Astrocyte (in vitro differentiated cells and primary cell): ENCODE measurements at regions not wholly inside any gene's neighbourhood (a gene's known extent, or its start where the extent isn't known, plus 50 kb on each side); places are given as distances from the start of the nearest gene placed in this dataset.
A peak's percentile ranks its signal among the peaks of the same experiment; 100 is the strongest.

Source experiments
- DNase-seq: peaks from one replicate; pipeline ENCODE4 v3.0.0-alpha.2; 2010; ENCODE audit warnings: low read depth
- FAIRE-seq: peaks from 2 replicates; lab custom pipeline; 2011; peaks lifted over from hg19 to GRCh38; lab: Jason Lieb, UNC
- H2AFZ ChIP-seq: 2 replicates; pipeline ENCODE4 v1.6.0; 2012; ENCODE audit warnings: low read depth, low read length, inconsistent platforms
- H3K27ac ChIP-seq: 2 replicates; pipeline ENCODE4 v1.5.1; 2011; ENCODE audit warnings: low read depth, low read length, inconsistent platforms
- H3K27me3 ChIP-seq: 2 replicates; pipeline ENCODE4 v1.6.0; 2011; ENCODE audit warnings: low read length, inconsistent platforms; ENCODE audit not compliant: insufficient read depth
- H3K36me3 ChIP-seq: 2 replicates; pipeline ENCODE4 v1.5.1; 2011; ENCODE audit warnings: low read length, inconsistent platforms; ENCODE audit not compliant: insufficient read depth
- H3K4me1 ChIP-seq: 2 replicates; pipeline ENCODE4 v1.5.1; 2011; ENCODE audit warnings: low read length, inconsistent platforms; ENCODE audit not compliant: insufficient read depth
- H3K4me2 ChIP-seq: 2 replicates; pipeline ENCODE4 v1.6.0; 2012; ENCODE audit warnings: low read length, inconsistent platforms
- H3K4me3 ChIP-seq: 2 replicates; pipeline ENCODE4 v1.5.1; 2011; ENCODE audit warnings: low read depth, mild to moderate bottlenecking, low read length, inconsistent platforms; ENCODE audit not compliant: insufficient read depth
- H3K79me2 ChIP-seq: 2 replicates; pipeline ENCODE4 v1.6.0; 2012; ENCODE audit warnings: mild to moderate bottlenecking, low read length, inconsistent platforms; ENCODE audit not compliant: insufficient read depth
- H3K9ac ChIP-seq: 2 replicates; pipeline ENCODE4 v1.6.0; 2012; ENCODE audit warnings: mild to moderate bottlenecking, low read length, inconsistent platforms
- H3K9me3 ChIP-seq: 2 replicates; pipeline ENCODE4 v1.5.1; 2012; ENCODE audit warnings: low read depth, mild to moderate bottlenecking, low read length, inconsistent platforms; ENCODE audit not compliant: insufficient read depth
- H4K20me1 ChIP-seq: 2 replicates; pipeline ENCODE4 v1.6.0; 2012; ENCODE audit warnings: low read length, inconsistent platforms; ENCODE audit not compliant: insufficient read depth
- H3K27ac Mint-ChIP-seq: one replicate; pipeline ENCODE4 v1.8.0; 2021; ENCODE audit warnings: mild to moderate bottlenecking, mixed read lengths; ENCODE audit not compliant: unreplicated experiment
- H3K27me3 Mint-ChIP-seq: one replicate; pipeline ENCODE4 v1.8.0; 2021; ENCODE audit warnings: low read depth, mixed read lengths; ENCODE audit not compliant: unreplicated experiment
- H3K36me3 Mint-ChIP-seq: one replicate; pipeline ENCODE4 v1.8.0; 2021; ENCODE audit warnings: low read depth, mixed read lengths; ENCODE audit not compliant: unreplicated experiment
- H3K4me1 Mint-ChIP-seq: one replicate; pipeline ENCODE4 v1.8.0; 2021; ENCODE audit warnings: low read depth, mixed read lengths; ENCODE audit not compliant: unreplicated experiment
- H3K4me3 Mint-ChIP-seq: one replicate; pipeline ENCODE4 v1.8.0; 2021; ENCODE audit warnings: mild to moderate bottlenecking, moderate library complexity, mixed read lengths; ENCODE audit not compliant: unreplicated experiment
- H3K9me3 Mint-ChIP-seq: one replicate; pipeline ENCODE4 v1.8.0; 2021; ENCODE audit warnings: mild to moderate bottlenecking, mixed read lengths; ENCODE audit not compliant: unreplicated experiment
- EZH2 ChIP-seq: IDR thresholded peaks from 2 replicates; pipeline ENCODE4 v1.6.1; 2012; ENCODE audit warnings: mild to moderate bottlenecking, low read length, inconsistent platforms; ENCODE audit not compliant: insufficient read depth
- TF ChIP-seq, protein P1 (sequence below): IDR thresholded peaks from 2 replicates; pipeline ENCODE4 v1.5.1; 2011; ENCODE audit warnings: low read depth, mild to moderate bottlenecking, inconsistent platforms, low read length, moderate library complexity; ENCODE audit not compliant: insufficient read depth

DNA sequence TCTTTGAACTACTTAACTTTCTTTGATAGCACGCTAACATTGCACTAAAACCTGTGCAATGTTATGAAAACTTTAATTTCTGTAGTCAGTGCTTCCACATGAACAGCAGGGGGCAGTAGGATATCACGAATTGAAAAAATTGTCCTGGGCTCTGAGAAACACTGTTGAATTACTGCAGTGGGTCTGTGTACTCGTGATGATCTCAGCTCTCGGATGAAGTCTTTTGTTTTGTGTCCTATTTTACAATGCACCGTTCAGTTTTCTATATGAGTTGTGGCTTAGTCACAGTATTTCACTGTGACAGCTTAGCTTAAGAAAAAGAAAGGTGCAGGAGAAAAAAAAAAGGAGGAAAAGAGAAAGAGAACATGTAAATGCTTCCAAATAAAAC lies 141.3 kb upstream of the CCDC54 start:
- FAIRE-seq (peak; percentile 97), DNase-seq (peak; percentile 66)
- Histone ChIP-seq H3K36me3 (no peaks in the 10 kb centered on the region), H3K27ac (peak overlapping the region; percentile 3), H3K4me2 (peak overlapping the region; percentile 84), H3K4me1 (no peaks in the 10 kb centered on the region), H3K79me2 (peaks cover 5% of the 10 kb centered on the region), H3K4me3 (peak overlapping the region; percentile 65), H2AFZ (peak overlapping the region; percentile 88), H4K20me1 (no peaks in the 10 kb centered on the region), H3K9me3 (no peaks in the 10 kb centered on the region), H3K27me3 (no peaks in the 10 kb centered on the region), H3K9ac (peak overlapping the region; percentile 81)
- H3K27me3 Mint-ChIP-seq: no peaks in the 10 kb centered on the region
- peak overlapping the region; percentile 52 for H3K4me3 Mint-ChIP-seq
- peaks cover 6% of the 10 kb centered on the region for H3K4me1 Mint-ChIP-seq
- TF ChIP-seq, protein P1, sequence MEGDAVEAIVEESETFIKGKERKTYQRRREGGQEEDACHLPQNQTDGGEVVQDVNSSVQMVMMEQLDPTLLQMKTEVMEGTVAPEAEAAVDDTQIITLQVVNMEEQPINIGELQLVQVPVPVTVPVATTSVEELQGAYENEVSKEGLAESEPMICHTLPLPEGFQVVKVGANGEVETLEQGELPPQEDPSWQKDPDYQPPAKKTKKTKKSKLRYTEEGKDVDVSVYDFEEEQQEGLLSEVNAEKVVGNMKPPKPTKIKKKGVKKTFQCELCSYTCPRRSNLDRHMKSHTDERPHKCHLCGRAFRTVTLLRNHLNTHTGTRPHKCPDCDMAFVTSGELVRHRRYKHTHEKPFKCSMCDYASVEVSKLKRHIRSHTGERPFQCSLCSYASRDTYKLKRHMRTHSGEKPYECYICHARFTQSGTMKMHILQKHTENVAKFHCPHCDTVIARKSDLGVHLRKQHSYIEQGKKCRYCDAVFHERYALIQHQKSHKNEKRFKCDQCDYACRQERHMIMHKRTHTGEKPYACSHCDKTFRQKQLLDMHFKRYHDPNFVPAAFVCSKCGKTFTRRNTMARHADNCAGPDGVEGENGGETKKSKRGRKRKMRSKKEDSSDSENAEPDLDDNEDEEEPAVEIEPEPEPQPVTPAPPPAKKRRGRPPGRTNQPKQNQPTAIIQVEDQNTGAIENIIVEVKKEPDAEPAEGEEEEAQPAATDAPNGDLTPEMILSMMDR: peak; percentile 98
- TF ChIP-seq EZH2: no peak
- no peaks in the 10 kb centered on the region for H3K36me3 Mint-ChIP-seq
- H3K27ac Mint-ChIP-seq: peak overlapping the region; percentile 66
- no peaks in the 10 kb centered on the region for H3K9me3 Mint-ChIP-seq

DNA sequence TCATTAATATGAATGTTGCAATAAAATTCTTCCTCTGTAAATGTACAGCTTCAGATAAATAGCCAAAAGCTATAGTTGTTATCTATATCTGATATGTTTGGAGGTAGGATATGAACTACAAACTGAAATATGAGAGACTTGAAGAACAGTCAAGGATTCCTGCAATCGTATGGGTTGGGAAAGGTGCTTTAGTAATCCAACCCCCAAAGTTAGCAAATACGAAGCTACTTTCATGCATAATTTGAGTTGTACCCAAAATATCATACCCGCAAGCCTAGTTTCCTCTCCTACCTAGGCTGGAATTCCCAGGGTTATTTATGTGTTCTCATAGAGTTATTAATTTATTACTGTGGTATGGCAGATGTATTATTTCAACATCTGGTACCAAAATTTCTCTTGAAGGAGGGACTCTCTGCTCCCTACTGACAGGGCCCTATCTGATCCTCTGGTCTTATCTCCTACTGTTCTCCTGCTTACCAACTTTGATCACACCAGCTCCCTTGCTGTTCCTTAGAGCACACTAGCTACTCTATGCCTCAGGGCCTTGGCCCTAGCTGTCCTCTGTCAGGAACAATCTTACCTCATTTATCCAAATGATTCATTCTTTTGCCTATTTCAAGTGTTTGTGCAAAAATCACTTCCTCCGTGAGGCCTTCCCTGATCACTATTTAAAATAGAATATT lies 140.4 kb upstream of the CCDC54 start:
- no peak overlapping the region for H3K4me2 ChIP-seq
- no peaks in the 10 kb centered on the region for H3K27me3 ChIP-seq

More for the DNA sequence above, 140.4 kb upstream of the CCDC54 start:
- no peaks in the 10 kb centered on the region for H3K27me3 Mint-ChIP-seq
- DNase-seq (no peak), FAIRE-seq (no peak)
- peak overlapping the region; percentile 9 for H2AFZ ChIP-seq
- no peaks in the 10 kb centered on the region for H3K36me3 ChIP-seq
- no peaks in the 10 kb centered on the region for H3K36me3 Mint-ChIP-seq
- H3K79me2 ChIP-seq: peaks cover 13% of the 10 kb centered on the region
- no peaks in the 10 kb centered on the region for H3K9me3 Mint-ChIP-seq
- H3K27ac Mint-ChIP-seq: no peak overlapping the region
- no peaks in the 10 kb centered on the region for H3K9me3 ChIP-seq
- TF ChIP-seq, protein P1: no peak
- no peak for TF ChIP-seq EZH2
- no peak overlapping the region for H3K27ac ChIP-seq
- no peaks in the 10 kb centered on the region for H4K20me1 ChIP-seq
- H3K4me1 Mint-ChIP-seq: peaks cover 6% of the 10 kb centered on the region
- H3K4me3 Mint-ChIP-seq: no peak overlapping the region
- H3K9ac ChIP-seq: no peak overlapping the region
- no peak overlapping the region for H3K4me3 ChIP-seq
- no peaks in the 10 kb centered on the region for H3K4me1 ChIP-seq
